Activated CD4-positive, CD25-positive, alpha-beta regulatory T cell treated with anti-CD3 and anti-CD28 coated beads, Interleukin-2, amount 50 U/mL, for 16 hours (primary cell): ENCODE measurements at regions not wholly inside any gene's neighbourhood (a gene's known extent, or its start where the extent isn't known, plus 50 kb on each side); places are given as distances from the start of the nearest gene placed in this dataset.
A peak's percentile ranks its signal among the peaks of the same experiment; 100 is the strongest.
"Not testable (repeated sequence)": the region's sequence is repeated elsewhere in the genome, so short reads cannot be mapped to it uniquely, and the experiment has no call there.

ENCODE experiments used
- DNase-seq: peaks from one replicate; pipeline ENCODE4 v3.0.0-alpha.2; 2020; ENCODE audit warnings: low read depth, low spot score

DNA sequence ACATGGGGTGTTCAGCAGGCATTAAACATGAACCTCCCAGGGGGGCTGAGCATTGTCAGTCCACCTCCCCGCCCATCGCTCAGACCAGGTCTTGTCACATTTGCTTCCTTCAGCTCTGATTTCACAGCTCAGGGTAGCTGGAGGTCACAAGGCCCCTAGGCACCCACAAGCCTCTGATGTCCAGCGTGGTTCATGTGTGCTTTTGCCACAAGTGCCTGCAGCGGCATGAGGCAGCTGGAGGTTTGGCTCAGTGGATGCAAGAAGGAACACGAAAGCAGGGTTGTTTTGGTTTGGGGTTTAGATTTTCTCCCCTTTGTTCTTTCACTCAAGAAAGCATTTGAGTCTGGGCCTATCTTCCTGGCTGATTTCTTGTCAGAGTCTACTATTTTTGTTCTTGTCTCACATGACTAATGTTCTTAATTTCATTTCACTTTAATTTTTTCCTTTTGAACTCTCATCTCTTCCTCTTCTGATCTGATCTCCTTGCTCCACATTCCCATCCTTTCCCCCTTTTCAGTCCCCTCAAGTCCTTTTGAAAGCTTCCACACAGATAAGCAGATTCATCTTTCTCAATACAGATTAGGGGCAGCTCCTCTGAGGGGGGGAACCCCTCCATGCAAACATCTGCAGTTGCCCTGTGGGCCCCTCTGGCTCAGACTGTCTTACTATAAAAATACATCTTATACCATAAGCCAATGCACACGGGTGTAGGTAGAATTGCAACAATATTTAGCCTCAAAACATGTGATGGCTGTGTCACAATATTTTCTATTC is 68.1 kb upstream of the CEP85L start:
- no peak for DNase-seq

GRCh38 chr6:118718903-118719302 is 67.5 kb upstream of the CEP85L start:
- no peak for DNase-seq

GRCh38 chr6:118718297-118718696 is 66.9 kb upstream of the CEP85L start:
- DNase-seq: no peak

- no peak for DNase-seq
These were observed 65.7 kb upstream of the CEP85L start for GRCh38 chr6:118717106-118717505.

- not testable (repeated sequence) for DNase-seq
These were observed 64.5 kb upstream of the CEP85L start for GRCh38 chr6:118715907-118716306.

GRCh38 chr6:118715376-118715775 is 64.0 kb upstream of the CEP85L start:
- DNase-seq: no peak

- DNase-seq: no peak
These were observed 63.4 kb upstream of the CEP85L start for GRCh38 chr6:118714756-118715155.

GRCh38 chr6:118712969-118713368 is 61.6 kb upstream of the CEP85L start:
- DNase-seq: no peak

- DNase-seq: no peak
These were observed 59.2 kb upstream of the CEP85L start for GRCh38 chr6:118710616-118711015.

GRCh38 chr6:118709859-118710350 is 58.5 kb upstream of the CEP85L start:
- peak; percentile 53 for DNase-seq

GRCh38 chr6:118708744-118709143 is 57.4 kb upstream of the CEP85L start:
- DNase-seq: no peak

GRCh38 chr6:118708055-118708454 is 56.7 kb upstream of the CEP85L start:
- DNase-seq: no peak

DNA sequence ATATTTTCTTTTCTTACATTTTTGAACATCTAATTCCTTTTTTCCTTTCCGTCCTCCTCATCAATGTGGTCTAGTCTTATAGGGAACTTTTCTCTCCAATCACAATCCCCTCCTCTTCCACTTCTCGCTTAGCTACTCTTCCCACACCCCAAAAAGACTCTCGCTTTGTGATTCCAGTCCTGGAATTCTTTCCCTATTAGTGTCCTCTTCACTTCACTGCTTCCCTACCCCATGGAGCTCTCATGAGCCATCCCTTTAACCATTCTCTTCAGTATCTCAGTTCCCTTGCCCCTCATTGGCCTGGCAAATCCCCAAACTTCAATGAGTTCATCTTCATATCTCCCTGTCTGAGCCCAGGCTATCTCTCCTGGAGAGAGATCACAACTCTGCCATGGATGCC is 55.3 kb upstream of the CEP85L start:
- DNase-seq: no peak

DNA sequence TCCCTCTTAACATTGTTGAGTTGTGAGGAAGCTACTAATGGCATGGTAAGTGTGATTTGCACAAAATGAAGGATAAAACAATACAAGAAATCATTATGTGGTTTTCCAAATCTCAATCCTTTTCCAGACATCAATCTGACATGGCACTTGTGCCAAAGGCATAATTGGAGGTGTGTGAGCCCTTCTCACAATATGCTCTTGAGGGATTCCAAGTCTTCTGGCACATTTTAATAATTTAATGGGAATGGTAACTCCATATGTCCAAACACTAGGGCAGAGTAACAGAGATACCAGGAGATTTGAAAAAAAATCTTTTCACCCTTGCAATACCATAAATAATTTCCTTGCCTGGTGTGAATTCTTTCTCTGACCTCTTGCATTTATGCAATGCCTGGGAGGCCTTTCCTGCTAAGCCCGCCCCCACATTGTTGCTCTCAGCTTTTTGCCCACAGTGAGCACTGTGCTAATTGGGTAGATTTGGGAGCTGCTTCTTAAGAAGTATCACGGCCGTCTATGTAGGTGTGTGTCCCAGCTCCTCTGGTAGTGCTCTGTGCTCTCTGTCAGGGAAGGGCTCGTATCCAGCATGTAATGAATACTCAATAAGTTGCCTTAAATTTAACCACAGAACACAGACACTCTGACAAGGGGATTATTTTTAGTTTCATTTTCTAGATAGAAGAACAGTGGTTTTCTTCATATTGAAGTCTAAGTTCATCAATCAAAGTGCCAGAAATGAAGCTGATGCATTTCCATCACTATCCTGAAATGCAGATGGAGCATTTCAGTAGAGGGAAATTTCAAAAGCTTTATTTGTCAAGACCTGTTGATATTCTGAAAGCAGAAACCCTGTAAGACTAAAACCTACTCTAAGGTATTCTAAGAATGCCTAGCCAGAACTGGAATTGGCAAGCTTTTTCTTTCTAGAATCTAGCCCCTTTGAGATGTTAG is 54.4 kb upstream of the CEP85L start:
- no peak for DNase-seq

- no peak for DNase-seq
These were observed 53.5 kb upstream of the CEP85L start for GRCh38 chr6:118704915-118705314.

- not testable (repeated sequence) for DNase-seq
These were observed 49.9 kb upstream of the CEP85L start for GRCh38 chr6:118701260-118701659.
